HT1080 (cell line): ENCODE measurements at regions not wholly inside any gene's neighbourhood (a gene's known extent, or its start where the extent isn't known, plus 50 kb on each side); places are given as distances from the start of the nearest gene placed in this dataset.
"Not testable (repeated sequence)": the region's sequence is repeated elsewhere in the genome, so short reads cannot be mapped to it uniquely, and the experiment has no call there.

ENCODE experiments used
- DNase-seq: peaks from one replicate; pipeline ENCODE4 v3.0.0-alpha.2; 2015; ENCODE audit warnings: low read depth

- no peak for DNase-seq
These were observed 233.0 kb downstream of the PTN start for GRCh38 chr7:137110535-137110934.

GRCh38 chr7:137110091-137110509 is 233.4 kb downstream of the PTN start:
- no peak for DNase-seq

- DNase-seq = not testable (repeated sequence)
These were observed 235.7 kb downstream of the PTN start for GRCh38 chr7:137107802-137108201.

- not testable (repeated sequence) for DNase-seq
These were observed 235.1 kb downstream of the CHRM2 start for GRCh38 chr7:137103526-137103925.

GRCh38 chr7:137097111-137097510 is 228.7 kb downstream of the CHRM2 start:
- DNase-seq = no peak

GRCh38 chr7:137096607-137097006 is 228.2 kb downstream of the CHRM2 start:
- no peak for DNase-seq

GRCh38 chr7:137093198-137093597 is 224.7 kb downstream of the CHRM2 start:
- DNase-seq = no peak

GRCh38 chr7:137091396-137091795 is 222.9 kb downstream of the CHRM2 start:
- peak; percentile 34 for DNase-seq

- DNase-seq = no peak
These were observed 218.4 kb downstream of the CHRM2 start for GRCh38 chr7:137086896-137087295.

GRCh38 chr7:137084607-137085380 is 216.3 kb downstream of the CHRM2 start:
- no peak for DNase-seq

GRCh38 chr7:137082391-137082790 is 213.9 kb downstream of the CHRM2 start:
- no peak for DNase-seq

- DNase-seq = no peak
These were observed 213.1 kb downstream of the CHRM2 start for GRCh38 chr7:137081321-137082093.

- DNase-seq = no peak
These were observed 212.2 kb downstream of the CHRM2 start for GRCh38 chr7:137080516-137081203.

- DNase-seq = no peak
These were observed 210.3 kb downstream of the CHRM2 start for GRCh38 chr7:137078781-137079180.

- no peak for DNase-seq
These were observed 206.1 kb downstream of the CHRM2 start for GRCh38 chr7:137074391-137075030.

GRCh38 chr7:137073571-137074325 is 205.3 kb downstream of the CHRM2 start:
- no peak for DNase-seq
